Ishikawa (cell line): ENCODE measurements at regions not wholly inside any gene's neighbourhood (a gene's known extent, or its start where the extent isn't known, plus 50 kb on each side); places are given as distances from the start of the nearest gene placed in this dataset.

Experiments
- CEBPB ChIP-seq: IDR thresholded peaks from 2 replicates; pipeline ENCODE4 v1.6.1; 2012
- CREB1 ChIP-seq: IDR thresholded peaks from 2 replicates; pipeline ENCODE4 v1.6.1; 2012; ENCODE audit warnings: low read depth
- EGR1 ChIP-seq: IDR thresholded peaks from 2 replicates; pipeline ENCODE4 v1.6.1; 2012
- EP300 ChIP-seq: IDR thresholded peaks from 2 replicates; pipeline ENCODE4 v1.6.1; 2012; ENCODE audit warnings: borderline replicate concordance
- RAD21 ChIP-seq: IDR thresholded peaks from 2 replicates; pipeline ENCODE4 v1.6.1; 2012; ENCODE audit warnings: low read depth
- TAF1 ChIP-seq: IDR thresholded peaks from 2 replicates; pipeline ENCODE4 v1.6.1; 2012; ENCODE audit warnings: low read depth, mild to moderate bottlenecking
- TCF12 ChIP-seq: IDR thresholded peaks from 2 replicates; pipeline ENCODE4 v1.6.1; 2012; ENCODE audit warnings: low read depth
- ZBTB7A ChIP-seq: IDR thresholded peaks from 2 replicates; pipeline ENCODE4 v1.6.1; 2012; ENCODE audit warnings: low read depth
- TF ChIP-seq, protein P1 (sequence below): IDR thresholded peaks from 2 replicates; pipeline ENCODE4 v1.6.1; 2012
- TF ChIP-seq, protein P2 (sequence below): IDR thresholded peaks from 2 replicates; pipeline ENCODE4 v1.6.1; 2012; ENCODE audit warnings: low read depth, mild to moderate bottlenecking

DNA sequence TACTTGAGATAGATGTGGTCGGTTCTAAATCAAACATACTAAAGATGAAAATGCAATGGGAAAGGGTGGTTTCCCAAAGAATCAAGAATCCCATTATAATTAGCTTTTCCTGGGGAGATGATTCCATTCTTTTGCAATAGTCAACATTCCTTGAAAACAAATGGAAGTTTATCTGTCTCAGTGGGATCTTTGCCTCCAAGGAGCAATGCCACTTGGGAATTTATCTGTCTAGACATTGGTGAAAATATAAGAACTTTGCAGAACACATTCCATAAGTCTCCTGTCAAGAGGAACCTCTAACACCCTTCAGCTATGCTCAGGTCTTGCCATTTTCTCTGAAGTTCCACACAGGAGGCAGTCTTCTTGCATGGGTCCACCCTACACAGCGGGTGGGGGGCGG lies 152.5 kb downstream of the KCTD12 start:
- TF ChIP-seq EGR1 (no peak), RAD21 (no peak), CREB1 (no peak), TAF1 (no peak), ZBTB7A (no peak), EP300 (no peak), TCF12 (no peak), CEBPB (no peak)
- TF ChIP-seq, protein P1, sequence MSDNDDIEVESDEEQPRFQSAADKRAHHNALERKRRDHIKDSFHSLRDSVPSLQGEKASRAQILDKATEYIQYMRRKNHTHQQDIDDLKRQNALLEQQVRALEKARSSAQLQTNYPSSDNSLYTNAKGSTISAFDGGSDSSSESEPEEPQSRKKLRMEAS = no peak
- TF ChIP-seq, protein P2, sequence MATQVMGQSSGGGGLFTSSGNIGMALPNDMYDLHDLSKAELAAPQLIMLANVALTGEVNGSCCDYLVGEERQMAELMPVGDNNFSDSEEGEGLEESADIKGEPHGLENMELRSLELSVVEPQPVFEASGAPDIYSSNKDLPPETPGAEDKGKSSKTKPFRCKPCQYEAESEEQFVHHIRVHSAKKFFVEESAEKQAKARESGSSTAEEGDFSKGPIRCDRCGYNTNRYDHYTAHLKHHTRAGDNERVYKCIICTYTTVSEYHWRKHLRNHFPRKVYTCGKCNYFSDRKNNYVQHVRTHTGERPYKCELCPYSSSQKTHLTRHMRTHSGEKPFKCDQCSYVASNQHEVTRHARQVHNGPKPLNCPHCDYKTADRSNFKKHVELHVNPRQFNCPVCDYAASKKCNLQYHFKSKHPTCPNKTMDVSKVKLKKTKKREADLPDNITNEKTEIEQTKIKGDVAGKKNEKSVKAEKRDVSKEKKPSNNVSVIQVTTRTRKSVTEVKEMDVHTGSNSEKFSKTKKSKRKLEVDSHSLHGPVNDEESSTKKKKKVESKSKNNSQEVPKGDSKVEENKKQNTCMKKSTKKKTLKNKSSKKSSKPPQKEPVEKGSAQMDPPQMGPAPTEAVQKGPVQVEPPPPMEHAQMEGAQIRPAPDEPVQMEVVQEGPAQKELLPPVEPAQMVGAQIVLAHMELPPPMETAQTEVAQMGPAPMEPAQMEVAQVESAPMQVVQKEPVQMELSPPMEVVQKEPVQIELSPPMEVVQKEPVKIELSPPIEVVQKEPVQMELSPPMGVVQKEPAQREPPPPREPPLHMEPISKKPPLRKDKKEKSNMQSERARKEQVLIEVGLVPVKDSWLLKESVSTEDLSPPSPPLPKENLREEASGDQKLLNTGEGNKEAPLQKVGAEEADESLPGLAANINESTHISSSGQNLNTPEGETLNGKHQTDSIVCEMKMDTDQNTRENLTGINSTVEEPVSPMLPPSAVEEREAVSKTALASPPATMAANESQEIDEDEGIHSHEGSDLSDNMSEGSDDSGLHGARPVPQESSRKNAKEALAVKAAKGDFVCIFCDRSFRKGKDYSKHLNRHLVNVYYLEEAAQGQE = no peak
